GM06990 (cell line): ENCODE measurements at regions not wholly inside any gene's neighbourhood (a gene's known extent, or its start where the extent isn't known, plus 50 kb on each side); places are given as distances from the start of the nearest gene placed in this dataset.
A peak's percentile ranks its signal among the peaks of the same experiment; 100 is the strongest.

Experiments used
- DNase-seq: peaks from one replicate; pipeline ENCODE4 v3.0.0-alpha.2; 2011; ENCODE audit not compliant: insufficient read length; ENCODE audit errors: extremely low read depth
- H3K27me3 ChIP-seq: replicated peaks from 2 replicates; pipeline ENCODE4 v1.6.0; 2011; ENCODE audit warnings: low read length; ENCODE audit not compliant: control insufficient read depth, insufficient read depth
- H3K36me3 ChIP-seq: 2 replicates; pipeline ENCODE4 v1.5.1; 2011; ENCODE audit warnings: low read length; ENCODE audit not compliant: control insufficient read depth, insufficient read depth
- H3K4me3 ChIP-seq: replicated peaks from 2 replicates; pipeline ENCODE4 v1.5.1; 2011; ENCODE audit warnings: low read depth, mild to moderate bottlenecking, control low read depth, low read length
- TF ChIP-seq, protein P1 (sequence below): IDR thresholded peaks from 2 replicates; pipeline ENCODE4 v1.5.1; 2011; ENCODE audit warnings: low read length, control low read depth, mild to moderate bottlenecking, inconsistent platforms; ENCODE audit not compliant: insufficient read depth, poor library complexity, severe bottlenecking

GRCh38 chrX:113954297-113954696, 629.6 kb upstream of the HTR2C start:
- H3K4me3 ChIP-seq: no peak overlapping the region
- no peaks in the 10 kb centered on the region for H3K27me3 ChIP-seq
- TF ChIP-seq, protein P1, sequence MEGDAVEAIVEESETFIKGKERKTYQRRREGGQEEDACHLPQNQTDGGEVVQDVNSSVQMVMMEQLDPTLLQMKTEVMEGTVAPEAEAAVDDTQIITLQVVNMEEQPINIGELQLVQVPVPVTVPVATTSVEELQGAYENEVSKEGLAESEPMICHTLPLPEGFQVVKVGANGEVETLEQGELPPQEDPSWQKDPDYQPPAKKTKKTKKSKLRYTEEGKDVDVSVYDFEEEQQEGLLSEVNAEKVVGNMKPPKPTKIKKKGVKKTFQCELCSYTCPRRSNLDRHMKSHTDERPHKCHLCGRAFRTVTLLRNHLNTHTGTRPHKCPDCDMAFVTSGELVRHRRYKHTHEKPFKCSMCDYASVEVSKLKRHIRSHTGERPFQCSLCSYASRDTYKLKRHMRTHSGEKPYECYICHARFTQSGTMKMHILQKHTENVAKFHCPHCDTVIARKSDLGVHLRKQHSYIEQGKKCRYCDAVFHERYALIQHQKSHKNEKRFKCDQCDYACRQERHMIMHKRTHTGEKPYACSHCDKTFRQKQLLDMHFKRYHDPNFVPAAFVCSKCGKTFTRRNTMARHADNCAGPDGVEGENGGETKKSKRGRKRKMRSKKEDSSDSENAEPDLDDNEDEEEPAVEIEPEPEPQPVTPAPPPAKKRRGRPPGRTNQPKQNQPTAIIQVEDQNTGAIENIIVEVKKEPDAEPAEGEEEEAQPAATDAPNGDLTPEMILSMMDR: no peak
- DNase-seq: no peak
- H3K36me3 ChIP-seq: no peaks in the 10 kb centered on the region

- no peaks in the 10 kb centered on the region for H3K36me3 ChIP-seq
- no peaks in the 10 kb centered on the region for H3K27me3 ChIP-seq
- TF ChIP-seq, protein P1: no peak
- no peak for DNase-seq
- H3K4me3 ChIP-seq: no peak overlapping the region
These were observed 633.7 kb upstream of the HTR2C start for GRCh38 chrX:113950081-113950678.

DNA sequence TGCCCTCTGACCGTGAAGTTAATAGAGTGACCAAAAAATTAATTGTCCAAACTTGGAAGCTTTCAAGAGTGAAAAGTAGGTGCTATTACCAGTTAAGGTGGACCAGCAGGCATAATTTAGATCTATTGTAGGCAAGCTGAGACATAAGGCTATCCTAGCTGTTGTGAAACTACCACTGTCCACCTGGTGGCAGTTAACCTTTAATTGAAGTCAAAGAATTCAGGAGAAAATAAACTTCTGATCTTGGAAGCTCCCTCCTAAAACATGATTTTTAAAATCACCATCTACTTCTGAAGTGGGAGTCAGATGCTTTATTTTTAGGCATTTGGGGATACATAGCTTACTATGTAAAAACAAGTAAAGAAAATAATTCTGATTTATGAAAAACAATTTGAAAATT, 636.3 kb upstream of the HTR2C start:
- no peaks in the 10 kb centered on the region for H3K27me3 ChIP-seq
- H3K4me3 ChIP-seq: no peak overlapping the region
- no peak for DNase-seq
- H3K36me3 ChIP-seq: no peaks in the 10 kb centered on the region
- TF ChIP-seq, protein P1: no peak

DNA sequence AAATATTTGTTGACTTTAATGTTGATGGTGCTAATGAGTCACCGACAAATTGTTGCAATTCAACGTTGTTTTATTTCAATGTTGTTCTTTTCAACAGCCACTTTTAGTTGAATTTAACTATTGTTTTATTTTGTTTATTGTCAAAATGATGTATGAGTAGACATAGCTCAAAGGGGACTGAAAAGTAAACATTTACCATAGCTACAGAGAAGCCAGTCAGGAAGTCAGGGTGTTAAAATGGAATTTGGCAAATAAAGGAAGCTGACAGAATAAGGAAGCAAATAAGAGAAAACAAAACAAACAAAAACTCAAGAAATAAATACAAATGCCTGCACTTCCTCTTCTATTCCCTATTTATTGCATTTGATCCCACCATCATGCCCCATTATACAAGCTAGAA, 648.4 kb upstream of the HTR2C start:
- DNase-seq: no peak
- no peaks in the 10 kb centered on the region for H3K27me3 ChIP-seq
- TF ChIP-seq, protein P1: no peak
- H3K36me3 ChIP-seq: no peaks in the 10 kb centered on the region
- H3K4me3 ChIP-seq: no peak overlapping the region

- no peak for DNase-seq
- H3K4me3 ChIP-seq: no peak overlapping the region
- no peaks in the 10 kb centered on the region for H3K36me3 ChIP-seq
- no peaks in the 10 kb centered on the region for H3K27me3 ChIP-seq
- TF ChIP-seq, protein P1: no peak
These were observed 650.0 kb upstream of the HTR2C start for GRCh38 chrX:113933931-113934330.

GRCh38 chrX:113929004-113929403, 654.9 kb upstream of the HTR2C start:
- peak; percentile 1 for DNase-seq
- TF ChIP-seq, protein P1: peak; percentile 53
- Histone ChIP-seq H3K36me3 (no peaks in the 10 kb centered on the region), H3K27me3 (no peaks in the 10 kb centered on the region), H3K4me3 (no peak overlapping the region)
